A549 (cell line): ENCODE measurements at regions not wholly inside any gene's neighbourhood (a gene's known extent, or its start where the extent isn't known, plus 50 kb on each side); places are given as distances from the start of the nearest gene placed in this dataset.

Source experiments
- ATAC-seq, 2 experiments: fragments of 200-7000 bp in 1 of 2; fragments of >200 bp in 1 of 2; cut with Nextera tagmentation in 1 of 2; cut with Tn5 transposase in 1 of 2; 3 replicates each; pipeline versions ENCODE4 v1.8.0 to v1.9.1; 2018 to 2020; ENCODE audit warnings: mild to moderate bottlenecking in 1 of 2, moderate library complexity in 1 of 2
- CTCF ChIA-PET: fragments of 300-600 bp; sonication (Branson Sonifier 250); formaldehyde crosslinking; extraction: SDS; loops from one replicate; lab custom pipeline; 2021; ENCODE audit warnings: antibody characterized with exemption, inconsistent platforms; lab: Yijun Ruan, JAX
- POLR2A ChIA-PET: fragments of 350-600 bp; formaldehyde crosslinking; extraction: SDS; loops from one replicate; lab custom pipeline; 2021; ENCODE audit warnings: antibody characterized with exemption, inconsistent platforms; lab: Yijun Ruan, JAX
- DNase-seq, 2 experiments: peaks; one replicate each; pipeline versions ENCODE4 v3.0.0 to v3.0.0-alpha.2; 2011 to 2016; ENCODE audit warnings: low read depth in 1 of 2, low spot score in 1 of 2
- FAIRE-seq: peaks from 2 replicates; lab custom pipeline; 2011; peaks lifted over from hg19 to GRCh38; lab: Jason Lieb, UNC
- H3K27ac ChIP-seq, 2 experiments: fragments of >200 bp; sonication (Bioruptor Twin); formaldehyde crosslinking; 3 replicates each; pipeline ENCODE4 v1.5.1; 2016 to 2017
- H3K4me1 ChIP-seq: fragments of >200 bp; sonication (Bioruptor Twin); formaldehyde crosslinking; 3 replicates; pipeline ENCODE4 v1.6.1; 2016
- H3K4me2 ChIP-seq: fragments of >200 bp; sonication (Bioruptor Twin); formaldehyde crosslinking; 3 replicates; pipeline ENCODE4 v1.6.1; 2016
- H3K4me3 ChIP-seq: fragments of >200 bp; sonication (Bioruptor Twin); formaldehyde crosslinking; 3 replicates; pipeline ENCODE4 v1.5.1; 2016
- H3K9me3 ChIP-seq: fragments of >200 bp; sonication (Bioruptor Twin); formaldehyde crosslinking; 3 replicates; pipeline ENCODE4 v1.6.1; 2016
- BHLHE40 ChIP-seq: IDR thresholded peaks from 2 replicates; pipeline ENCODE4 v1.6.1; 2012; ENCODE audit warnings: low read depth, low read length, inconsistent platforms
- CBX8 ChIP-seq: fragments of 200-600 bp; sonication (generic); IDR thresholded peaks from 2 replicates; pipeline ENCODE4 v1.6.1; 2016
- EHF ChIP-seq: fragments of 250-450 bp; sonication (Bioruptor Pico); IDR thresholded peaks from 2 replicates; pipeline ENCODE4 v1.5.0; 2020; ENCODE audit warnings: mild to moderate bottlenecking
- FOSB ChIP-seq: fragments of 250-450 bp; sonication (Bioruptor Pico); IDR thresholded peaks from 2 replicates; pipeline ENCODE4 v1.5.0; 2020; ENCODE audit warnings: mild to moderate bottlenecking, moderate library complexity
- FOSL2 ChIP-seq, 2 experiments: fragments of 450-650 bp in 1 of 2; fragments of >200 bp in 1 of 2; sonication (Bioruptor Twin) in 1 of 2; formaldehyde crosslinking; IDR thresholded peaks; 2 replicates each; pipeline versions ENCODE4 v1.5.0 to v1.6.1; 2016 to 2020; ENCODE audit warnings: mild to moderate bottlenecking in 1 of 2, moderate library complexity in 1 of 2
- HDAC2 ChIP-seq: fragments of 200-600 bp; sonication (generic); IDR thresholded peaks from 2 replicates; pipeline ENCODE4 v1.6.1; 2016
- HOXA7 ChIP-seq: fragments of 250-450 bp; sonication (Bioruptor Pico); IDR thresholded peaks from 2 replicates; pipeline ENCODE4 v1.5.0; 2020; ENCODE audit warnings: mild to moderate bottlenecking, moderate library complexity
- JUN ChIP-seq, 2 experiments: fragments of >200 bp; sonication (Bioruptor Twin); formaldehyde crosslinking; IDR thresholded peaks; 2 replicates in 1 of 2; 3 replicates in 1 of 2; pipeline ENCODE4 v1.6.1; 2016 to 2017
- MAZ ChIP-seq: fragments of 150-350 bp; IDR thresholded peaks from 2 replicates; pipeline ENCODE4 v1.6.1; 2014; ENCODE audit warnings: antibody characterized with exemption, low read depth, low read length, borderline replicate concordance
- NPAS2 ChIP-seq: fragments of 250-450 bp; sonication (Bioruptor Pico); IDR thresholded peaks from 2 replicates; pipeline ENCODE4 v1.8.0; 2022; ENCODE audit warnings: mild to moderate bottlenecking, moderate library complexity, borderline replicate concordance
- NR3C1 ChIP-seq: fragments of >200 bp; sonication (Bioruptor Twin); formaldehyde crosslinking; IDR thresholded peaks from 3 replicates; pipeline ENCODE4 v1.6.1; 2017
- PHF8 ChIP-seq: fragments of 200-600 bp; sonication (generic); IDR thresholded peaks from 2 replicates; pipeline ENCODE4 v1.6.1; 2016; ENCODE audit warnings: low read depth, mild to moderate bottlenecking, antibody characterized with exemption, moderate library complexity, borderline replicate concordance
- POLR2AphosphoS2 ChIP-seq: conservative IDR thresholded peaks from 2 replicates; pipeline ENCODE4 v1.6.1; 2012; ENCODE audit warnings: low read length, improper control_type of control experiment, inconsistent platforms
- RAD21 ChIP-seq, 2 experiments: fragments of >200 bp in 1 of 2; sonication (Bioruptor Twin) in 1 of 2; formaldehyde crosslinking in 1 of 2; IDR thresholded peaks in 1 of 2; conservative IDR thresholded peaks in 1 of 2; 2 replicates in 1 of 2; 3 replicates in 1 of 2; pipeline ENCODE4 v1.6.1; 2012 to 2018; ENCODE audit warnings: inconsistent platforms in 1 of 2
- RARB ChIP-seq: fragments of 250-450 bp; sonication (Bioruptor Pico); IDR thresholded peaks from 2 replicates; pipeline ENCODE4 v1.8.0; 2021; ENCODE audit warnings: mild to moderate bottlenecking, moderate library complexity
- RFX5 ChIP-seq: fragments of 450-650 bp; IDR thresholded peaks from 2 replicates; pipeline ENCODE4 v1.7.1; 2014; ENCODE audit warnings: antibody characterized with exemption, mild to moderate bottlenecking, moderate library complexity
- TFCP2L1 ChIP-seq: fragments of 250-450 bp; sonication (Bioruptor Pico); IDR thresholded peaks from 2 replicates; pipeline ENCODE4 v1.5.0; 2021; ENCODE audit warnings: mild to moderate bottlenecking
- TP53 ChIP-seq: fragments of 250-450 bp; sonication (Bioruptor Pico); IDR thresholded peaks from 2 replicates; pipeline ENCODE4 v1.5.0; 2021; ENCODE audit warnings: mild to moderate bottlenecking, moderate library complexity
- ZNF302 ChIP-seq: fragments of 250-450 bp; sonication (Bioruptor Pico); IDR thresholded peaks from 2 replicates; pipeline ENCODE4 v1.9.0; 2021; ENCODE audit warnings: inconsistent platforms, mild to moderate bottlenecking, moderate library complexity
- ZSCAN20 ChIP-seq: fragments of 250-450 bp; sonication (Bioruptor Pico); IDR thresholded peaks from 2 replicates; pipeline ENCODE4 v1.8.0; 2022; ENCODE audit warnings: mild to moderate bottlenecking, moderate library complexity
- WGBS: methylation state at CpG from one replicate; pipeline ENCODE4 v1.1.6; 2017; ENCODE audit errors: missing lambda C conversion rate; 5-methylcytosine and 5-hydroxymethylcytosine counted together
- TF ChIP-seq, protein P1 (sequence below): fragments of 250-450 bp; sonication (Bioruptor Pico); IDR thresholded peaks from 2 replicates; pipeline ENCODE4 v1.5.0; 2021; ENCODE audit warnings: mild to moderate bottlenecking, moderate library complexity, borderline replicate concordance
- TF ChIP-seq, protein P2 (sequence below): fragments of 150-350 bp; IDR thresholded peaks from 2 replicates; pipeline ENCODE4 v1.6.1; 2014; ENCODE audit warnings: low read depth, mild to moderate bottlenecking, low read length
- TF ChIP-seq, protein P3 (sequence below): fragments of >200 bp; sonication (Bioruptor Twin); formaldehyde crosslinking; IDR thresholded peaks from 3 replicates; pipeline ENCODE4 v1.6.1; 2016
- TF ChIP-seq, protein P4 (sequence below): fragments of 250-450 bp; sonication (Bioruptor Pico); IDR thresholded peaks from 2 replicates; pipeline ENCODE4 v1.5.0; 2020; ENCODE audit warnings: low read depth, mild to moderate bottlenecking, moderate library complexity

DNA sequence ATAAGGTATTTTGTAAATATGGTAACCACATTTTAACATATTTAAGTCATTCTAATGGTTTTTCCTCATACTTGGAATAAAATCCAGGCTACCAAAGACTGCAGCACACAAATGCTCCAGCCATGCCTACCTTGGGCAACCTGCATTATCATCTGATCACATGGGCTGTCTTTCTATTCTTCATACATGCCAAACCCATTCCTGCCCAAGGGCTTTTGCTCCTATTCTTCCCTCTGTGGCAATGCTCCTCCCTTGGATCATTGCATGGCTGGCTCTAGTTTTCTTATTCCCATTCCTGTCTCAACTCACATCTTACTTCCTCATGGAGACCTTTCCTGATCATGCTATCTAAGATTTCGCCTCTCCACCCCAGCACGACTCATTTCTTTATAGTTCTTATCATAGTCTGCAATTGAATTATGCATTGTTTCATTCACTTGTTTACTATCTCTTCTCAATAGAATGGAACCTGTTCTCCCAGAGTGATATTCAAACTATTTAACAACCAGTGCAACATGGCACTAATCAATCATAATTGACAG, 54.9 kb upstream of the C5orf46 start:
- Histone ChIP-seq H3K4me1 (no peaks in the 10 kb centered on the region), H3K4me2 (no peak overlapping the region), H3K27ac (no peak overlapping the region), H3K9me3 (no peaks in the 10 kb centered on the region)
- 4% methylated on average over 2 of the region's 2 CpGs for WGBS
- no peak for DNase-seq
- POLR2A ChIA-PET: no interaction called here
- TF ChIP-seq JUN (IDR thresholded peaks at IDR 0.05): no peak
- no peak for TF ChIP-seq BHLHE40
- TF ChIP-seq FOSB (CRISPR knock-in tag): no peak
- TF ChIP-seq NPAS2 (CRISPR knock-in tag): no peak
- no peak for TF ChIP-seq ZSCAN20 (CRISPR knock-in tag)
- TF ChIP-seq NR3C1: no peak
- no peak for TF ChIP-seq CBX8
- TF ChIP-seq MAZ: no peak
- TF ChIP-seq, all 56 proteins: peak for 0
- CTCF ChIA-PET: interaction anchor here (1.3 to 2.3 kb wide), 2 partner anchors 8 to 12 kb away, joined by 4 to 9 read pairs; no protein-coding TSS in a partner anchor
- FAIRE-seq (no peak), ATAC-seq (no peak)
- H3K4me3 ChIP-seq: no peak overlapping the region

DNA sequence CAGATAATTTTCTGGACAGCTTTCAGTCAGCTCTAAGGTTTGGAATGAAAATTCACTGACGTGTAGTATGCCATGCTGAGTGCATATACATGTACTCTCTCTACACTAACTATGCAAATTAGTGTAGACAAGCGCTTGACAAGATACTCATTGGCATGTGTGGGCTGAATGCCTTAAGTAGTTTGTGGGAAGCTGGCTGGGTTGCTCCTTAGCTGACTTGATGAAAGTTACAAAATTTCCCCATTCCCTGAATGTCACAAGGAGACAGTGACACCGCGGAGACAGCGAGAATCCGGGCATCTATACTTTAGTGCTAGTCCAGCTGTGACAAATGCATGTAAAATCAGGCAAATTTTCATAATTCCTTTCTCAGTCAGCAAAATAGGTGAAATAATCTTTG, 51.6 kb upstream of the C5orf46 start:
- H3K4me3 ChIP-seq: no peak overlapping the region
- no peak overlapping the region for H3K27ac ChIP-seq
- ATAC-seq (no peak), FAIRE-seq (no peak), DNase-seq (no peak)
- POLR2A ChIA-PET: no interaction called here
- TF ChIP-seq HOXA7 (CRISPR knock-in tag): no peak
- TF ChIP-seq BHLHE40: no peak
- no peak for TF ChIP-seq NPAS2 (CRISPR knock-in tag)
- no peak for TF ChIP-seq TP53 (CRISPR knock-in tag)
- TF ChIP-seq JUN (IDR thresholded peaks at IDR 0.05): no peak
- no peak for TF ChIP-seq RFX5
- TF ChIP-seq RAD21 (conservative IDR thresholded peaks at IDR 0.05 in 1 of 2, IDR thresholded peaks at IDR 0.05 in 1 of 2): no peak
- TF ChIP-seq, protein P1, sequence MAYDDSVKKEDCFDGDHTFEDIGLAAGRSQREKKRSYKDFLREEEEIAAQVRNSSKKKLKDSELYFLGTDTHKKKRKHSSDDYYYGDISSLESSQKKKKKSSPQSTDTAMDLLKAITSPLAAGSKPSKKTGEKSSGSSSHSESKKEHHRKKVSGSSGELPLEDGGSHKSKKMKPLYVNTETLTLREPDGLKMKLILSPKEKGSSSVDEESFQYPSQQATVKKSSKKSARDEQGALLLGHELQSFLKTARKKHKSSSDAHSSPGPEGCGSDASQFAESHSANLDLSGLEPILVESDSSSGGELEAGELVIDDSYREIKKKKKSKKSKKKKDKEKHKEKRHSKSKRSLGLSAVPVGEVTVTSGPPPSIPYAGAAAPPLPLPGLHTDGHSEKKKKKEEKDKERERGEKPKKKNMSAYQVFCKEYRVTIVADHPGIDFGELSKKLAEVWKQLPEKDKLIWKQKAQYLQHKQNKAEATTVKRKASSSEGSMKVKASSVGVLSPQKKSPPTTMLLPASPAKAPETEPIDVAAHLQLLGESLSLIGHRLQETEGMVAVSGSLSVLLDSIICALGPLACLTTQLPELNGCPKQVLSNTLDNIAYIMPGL (CRISPR knock-in tag): no peak
- no peak for TF ChIP-seq FOSL2 (IDR thresholded peaks at IDR 0.05)
- no peak for TF ChIP-seq FOSL2 (CRISPR knock-in tag; IDR thresholded peaks at IDR 0.05)
- TF ChIP-seq, protein P2, sequence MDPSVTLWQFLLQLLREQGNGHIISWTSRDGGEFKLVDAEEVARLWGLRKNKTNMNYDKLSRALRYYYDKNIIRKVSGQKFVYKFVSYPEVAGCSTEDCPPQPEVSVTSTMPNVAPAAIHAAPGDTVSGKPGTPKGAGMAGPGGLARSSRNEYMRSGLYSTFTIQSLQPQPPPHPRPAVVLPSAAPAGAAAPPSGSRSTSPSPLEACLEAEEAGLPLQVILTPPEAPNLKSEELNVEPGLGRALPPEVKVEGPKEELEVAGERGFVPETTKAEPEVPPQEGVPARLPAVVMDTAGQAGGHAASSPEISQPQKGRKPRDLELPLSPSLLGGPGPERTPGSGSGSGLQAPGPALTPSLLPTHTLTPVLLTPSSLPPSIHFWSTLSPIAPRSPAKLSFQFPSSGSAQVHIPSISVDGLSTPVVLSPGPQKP: no peak
- TF ChIP-seq RARB: no peak
- TF ChIP-seq, protein P3, sequence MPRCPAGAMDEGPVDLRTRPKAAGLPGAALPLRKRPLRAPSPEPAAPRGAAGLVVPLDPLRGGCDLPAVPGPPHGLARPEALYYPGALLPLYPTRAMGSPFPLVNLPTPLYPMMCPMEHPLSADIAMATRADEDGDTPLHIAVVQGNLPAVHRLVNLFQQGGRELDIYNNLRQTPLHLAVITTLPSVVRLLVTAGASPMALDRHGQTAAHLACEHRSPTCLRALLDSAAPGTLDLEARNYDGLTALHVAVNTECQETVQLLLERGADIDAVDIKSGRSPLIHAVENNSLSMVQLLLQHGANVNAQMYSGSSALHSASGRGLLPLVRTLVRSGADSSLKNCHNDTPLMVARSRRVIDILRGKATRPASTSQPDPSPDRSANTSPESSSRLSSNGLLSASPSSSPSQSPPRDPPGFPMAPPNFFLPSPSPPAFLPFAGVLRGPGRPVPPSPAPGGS: no peak
- CTCF ChIA-PET: interaction anchor here (0.9 kb wide), 2 partner anchors 23 to 773 kb away, joined by 3 to 5 read pairs; no protein-coding TSS in a partner anchor
- 51% methylated on average over 6 of the region's 6 CpGs for WGBS
- no peak overlapping the region for H3K4me2 ChIP-seq
- no peaks in the 10 kb centered on the region for H3K9me3 ChIP-seq
- H3K4me1 ChIP-seq: no peaks in the 10 kb centered on the region

DNA sequence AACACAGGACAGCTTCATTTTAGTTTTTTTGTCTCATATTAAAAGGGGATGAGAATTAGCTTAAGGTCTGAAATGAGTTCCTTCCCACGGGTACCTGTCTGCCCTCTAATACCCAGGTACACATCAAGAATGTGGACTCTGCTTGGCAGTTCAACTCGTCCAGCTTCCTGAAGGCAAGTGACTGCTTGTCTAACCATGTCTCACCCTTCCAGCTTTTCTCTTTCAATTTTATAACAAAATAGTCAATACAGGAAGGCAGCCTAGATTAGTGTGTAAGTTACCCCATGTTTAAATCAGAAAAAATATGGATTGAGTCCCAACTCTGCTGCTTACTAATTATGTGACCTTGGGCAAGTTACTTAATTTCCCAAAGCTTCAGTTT, 50.5 kb upstream of the C5orf46 start:
- FAIRE-seq (no peak), DNase-seq (no peak), ATAC-seq (no peak)
- Histone ChIP-seq H3K9me3 (no peaks in the 10 kb centered on the region), H3K4me2 (no peak overlapping the region), H3K4me3 (no peak overlapping the region), H3K4me1 (no peaks in the 10 kb centered on the region), H3K27ac (no peak overlapping the region)
- 0% methylated on average over 2 of the region's 2 CpGs for WGBS
- CTCF ChIA-PET: interaction anchor here (0.9 to 1.7 kb wide), 3 partner anchors 22 to 774 kb away, joined by 3 to 7 read pairs (median 5); no protein-coding TSS in a partner anchor
- POLR2A ChIA-PET: no interaction called here
- TF ChIP-seq EHF (CRISPR knock-in tag): no peak
- TF ChIP-seq JUN (IDR thresholded peaks at IDR 0.05): no peak
- no peak for TF ChIP-seq ZNF302 (CRISPR knock-in tag)
- no peak for TF ChIP-seq RARB
- TF ChIP-seq RFX5: no peak
- no peak for TF ChIP-seq HDAC2
- TF ChIP-seq TP53 (CRISPR knock-in tag): no peak
- TF ChIP-seq FOSB (CRISPR knock-in tag): no peak
- TF ChIP-seq PHF8: no peak
- TF ChIP-seq, protein P4, sequence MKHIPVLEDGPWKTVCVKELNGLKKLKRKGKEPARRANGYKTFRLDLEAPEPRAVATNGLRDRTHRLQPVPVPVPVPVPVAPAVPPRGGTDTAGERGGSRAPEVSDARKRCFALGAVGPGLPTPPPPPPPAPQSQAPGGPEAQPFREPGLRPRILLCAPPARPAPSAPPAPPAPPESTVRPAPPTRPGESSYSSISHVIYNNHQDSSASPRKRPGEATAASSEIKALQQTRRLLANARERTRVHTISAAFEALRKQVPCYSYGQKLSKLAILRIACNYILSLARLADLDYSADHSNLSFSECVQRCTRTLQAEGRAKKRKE (CRISPR knock-in tag): no peak
- no peak for TF ChIP-seq HOXA7 (CRISPR knock-in tag)
- no peak for TF ChIP-seq TFCP2L1 (CRISPR knock-in tag)
- TF ChIP-seq POLR2AphosphoS2: no peak
